ENCODE measurements at regions not wholly inside any gene's neighbourhood (a gene's known extent, or its start where the extent isn't known, plus 50 kb on each side); places are given as distances from the start of the nearest gene placed in this dataset.
"Not testable (repeated sequence)": the region's sequence is repeated elsewhere in the genome, so short reads cannot be mapped to it uniquely, and the experiment has no call there.

DNA sequence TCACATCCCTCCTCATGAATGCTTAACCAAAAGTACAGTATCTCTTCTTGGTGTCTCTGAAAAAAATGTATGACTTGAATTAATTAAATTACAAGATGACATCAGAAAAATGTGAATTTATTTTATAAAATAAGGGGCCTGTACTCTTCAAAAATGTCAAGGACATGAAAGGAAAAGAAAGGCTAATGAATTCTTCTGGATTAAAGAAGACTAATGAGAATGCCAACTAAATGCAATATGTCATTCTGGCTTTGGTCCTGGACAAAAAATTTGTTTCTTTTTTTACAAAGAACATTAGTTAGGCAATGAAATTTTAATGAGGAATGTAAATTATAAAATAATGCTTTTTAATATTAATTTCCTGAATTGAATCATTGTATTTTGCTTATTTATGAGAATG is 1125.7 kb downstream of the DNAJB9 start:
- no peak for TF ChIP-seq POLR2A (IDR thresholded peaks at IDR 0.05)
- TF ChIP-seq, protein P1, sequence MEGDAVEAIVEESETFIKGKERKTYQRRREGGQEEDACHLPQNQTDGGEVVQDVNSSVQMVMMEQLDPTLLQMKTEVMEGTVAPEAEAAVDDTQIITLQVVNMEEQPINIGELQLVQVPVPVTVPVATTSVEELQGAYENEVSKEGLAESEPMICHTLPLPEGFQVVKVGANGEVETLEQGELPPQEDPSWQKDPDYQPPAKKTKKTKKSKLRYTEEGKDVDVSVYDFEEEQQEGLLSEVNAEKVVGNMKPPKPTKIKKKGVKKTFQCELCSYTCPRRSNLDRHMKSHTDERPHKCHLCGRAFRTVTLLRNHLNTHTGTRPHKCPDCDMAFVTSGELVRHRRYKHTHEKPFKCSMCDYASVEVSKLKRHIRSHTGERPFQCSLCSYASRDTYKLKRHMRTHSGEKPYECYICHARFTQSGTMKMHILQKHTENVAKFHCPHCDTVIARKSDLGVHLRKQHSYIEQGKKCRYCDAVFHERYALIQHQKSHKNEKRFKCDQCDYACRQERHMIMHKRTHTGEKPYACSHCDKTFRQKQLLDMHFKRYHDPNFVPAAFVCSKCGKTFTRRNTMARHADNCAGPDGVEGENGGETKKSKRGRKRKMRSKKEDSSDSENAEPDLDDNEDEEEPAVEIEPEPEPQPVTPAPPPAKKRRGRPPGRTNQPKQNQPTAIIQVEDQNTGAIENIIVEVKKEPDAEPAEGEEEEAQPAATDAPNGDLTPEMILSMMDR (IDR thresholded peaks at IDR 0.05) = no peak
- no peak for DNase-seq
- Histone ChIP-seq H3K4me1 (no peaks in the 10 kb centered on the region), H3K27me3 (no peaks in the 10 kb centered on the region), H3K4me3 (no peak overlapping the region), H3K27ac (no peak overlapping the region), H3K36me3 (no peaks in the 10 kb centered on the region), H3K9me3 (no peaks in the 10 kb centered on the region)
- intact Hi-C loops (cut with DNase I; ENCODE audit: low total_unique reads) = no loop called here

GRCh38 chr7:109696723-109697122 is 1127.0 kb downstream of the DNAJB9 start:
- no peaks in the 10 kb centered on the region for H3K36me3 ChIP-seq
- H3K4me3 ChIP-seq = no peak overlapping the region
- H3K4me1 ChIP-seq = no peaks in the 10 kb centered on the region
- H3K9me3 ChIP-seq = no peaks in the 10 kb centered on the region
- no peak for DNase-seq
- H3K27me3 ChIP-seq = no peaks in the 10 kb centered on the region
- no peak overlapping the region for H3K27ac ChIP-seq
- TF ChIP-seq, protein P1 (IDR thresholded peaks at IDR 0.05) = no peak
- TF ChIP-seq POLR2A (IDR thresholded peaks at IDR 0.05) = no peak
- intact Hi-C loops (cut with DNase I; ENCODE audit: low total_unique reads) = no loop called here

DNA sequence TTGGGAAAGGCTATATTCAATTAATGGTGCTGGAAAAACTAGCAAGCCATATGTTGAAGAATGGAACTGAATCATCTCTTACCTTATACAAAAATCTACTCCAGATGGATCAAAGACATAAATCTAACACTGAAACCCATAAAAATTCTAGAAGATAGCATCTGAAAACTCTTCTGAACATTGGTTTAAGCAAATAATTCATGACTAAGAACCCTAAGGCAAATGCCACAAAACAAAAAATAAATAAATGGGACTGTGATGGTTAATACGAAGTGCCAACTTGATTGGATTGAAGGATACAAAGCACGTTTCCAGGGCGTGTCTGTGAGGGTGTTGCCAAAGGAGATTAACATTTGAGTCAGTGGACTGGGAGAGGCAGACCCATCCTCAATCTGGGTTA is 1130.0 kb downstream of the DNAJB9 start:
- no peak for DNase-seq
- Histone ChIP-seq H3K27me3 (no peaks in the 10 kb centered on the region), H3K9me3 (no peaks in the 10 kb centered on the region), H3K4me3 (no peak overlapping the region), H3K4me1 (no peaks in the 10 kb centered on the region), H3K27ac (no peak overlapping the region), H3K36me3 (no peaks in the 10 kb centered on the region)
- intact Hi-C loops (cut with DNase I; ENCODE audit: low total_unique reads) = no loop called here
- TF ChIP-seq, protein P1 (IDR thresholded peaks at IDR 0.05) = no peak
- no peak for TF ChIP-seq POLR2A (IDR thresholded peaks at IDR 0.05)

DNA sequence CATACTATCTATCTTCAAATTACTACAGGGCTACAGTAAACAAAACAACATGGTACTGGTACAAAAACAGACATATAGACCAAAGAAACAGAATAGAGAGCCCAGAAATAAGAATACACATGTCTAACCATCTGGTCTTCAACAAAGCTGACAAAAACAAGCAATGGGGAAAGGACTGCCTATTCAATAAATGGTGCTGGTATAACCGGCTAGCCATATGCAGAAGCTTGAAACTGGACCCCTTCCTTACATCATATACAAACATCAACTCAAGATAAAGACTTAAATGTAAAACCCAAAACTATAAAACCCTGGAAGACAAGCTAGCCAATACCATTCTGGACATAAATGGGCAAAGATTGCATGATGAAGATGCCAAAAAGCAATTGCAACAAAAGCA is 1143.7 kb downstream of the DNAJB9 start:
- intact Hi-C loops (cut with DNase I; ENCODE audit: low total_unique reads) = no loop called here
- no peaks in the 10 kb centered on the region for H3K27me3 ChIP-seq
- TF ChIP-seq POLR2A (IDR thresholded peaks at IDR 0.05) = no peak
- TF ChIP-seq, protein P1 (IDR thresholded peaks at IDR 0.05) = no peak

DNA sequence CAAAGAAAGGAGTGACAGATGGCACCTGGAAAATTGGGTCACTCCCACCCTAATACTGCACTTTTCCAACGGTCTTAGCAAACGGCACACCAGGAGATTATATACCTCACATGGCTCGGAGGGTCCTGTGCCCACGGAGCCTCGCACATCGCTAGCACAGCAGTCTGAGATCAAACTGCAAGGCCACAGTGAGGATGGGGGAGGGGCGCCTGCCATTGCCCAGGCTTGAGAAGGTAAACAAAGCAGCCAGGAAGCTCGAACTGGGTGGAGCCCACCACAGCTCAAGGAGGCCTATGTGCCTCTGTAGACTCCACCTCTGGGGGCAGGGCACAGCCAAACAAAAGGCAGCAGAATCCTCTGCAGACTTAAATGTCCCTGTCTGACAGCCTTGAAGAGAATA is 1149.7 kb downstream of the DNAJB9 start:
- intact Hi-C loops (cut with DNase I; ENCODE audit: low total_unique reads); H3K4me3 ChIP-seq; H3K27ac ChIP-seq; H3K27me3 ChIP-seq; H3K36me3 ChIP-seq; H3K4me1 ChIP-seq; DNase-seq; H3K9me3 ChIP-seq: not testable (repeated sequence)

More for the DNA sequence above, 1143.7 kb downstream of the DNAJB9 start:
- Histone ChIP-seq H3K4me1 (no peaks in the 10 kb centered on the region), H3K4me3 (no peak overlapping the region), H3K27ac (no peak overlapping the region), H3K9me3 (no peaks in the 10 kb centered on the region), H3K36me3 (no peaks in the 10 kb centered on the region)
- DNase-seq = no peak

- H3K27me3 ChIP-seq = no peaks in the 10 kb centered on the region
- no peak overlapping the region for H3K4me3 ChIP-seq
- TF ChIP-seq POLR2A (IDR thresholded peaks at IDR 0.05) = no peak
- TF ChIP-seq, protein P1 (IDR thresholded peaks at IDR 0.05) = no peak
- no peak for DNase-seq
- no peaks in the 10 kb centered on the region for H3K36me3 ChIP-seq
- H3K27ac ChIP-seq = no peak overlapping the region
- intact Hi-C loops (cut with DNase I; ENCODE audit: low total_unique reads) = no loop called here
- H3K9me3 ChIP-seq = no peaks in the 10 kb centered on the region
- no peaks in the 10 kb centered on the region for H3K4me1 ChIP-seq
Observed at GRCh38 chr7:109734601-109735000, 1164.9 kb downstream of the DNAJB9 start.

Data from uterus (tissue), 3 donors.